ENCODE measurements at regions not wholly inside any gene's neighbourhood (a gene's known extent, or its start where the extent isn't known, plus 50 kb on each side); places are given as distances from the start of the nearest gene placed in this dataset.

DNA sequence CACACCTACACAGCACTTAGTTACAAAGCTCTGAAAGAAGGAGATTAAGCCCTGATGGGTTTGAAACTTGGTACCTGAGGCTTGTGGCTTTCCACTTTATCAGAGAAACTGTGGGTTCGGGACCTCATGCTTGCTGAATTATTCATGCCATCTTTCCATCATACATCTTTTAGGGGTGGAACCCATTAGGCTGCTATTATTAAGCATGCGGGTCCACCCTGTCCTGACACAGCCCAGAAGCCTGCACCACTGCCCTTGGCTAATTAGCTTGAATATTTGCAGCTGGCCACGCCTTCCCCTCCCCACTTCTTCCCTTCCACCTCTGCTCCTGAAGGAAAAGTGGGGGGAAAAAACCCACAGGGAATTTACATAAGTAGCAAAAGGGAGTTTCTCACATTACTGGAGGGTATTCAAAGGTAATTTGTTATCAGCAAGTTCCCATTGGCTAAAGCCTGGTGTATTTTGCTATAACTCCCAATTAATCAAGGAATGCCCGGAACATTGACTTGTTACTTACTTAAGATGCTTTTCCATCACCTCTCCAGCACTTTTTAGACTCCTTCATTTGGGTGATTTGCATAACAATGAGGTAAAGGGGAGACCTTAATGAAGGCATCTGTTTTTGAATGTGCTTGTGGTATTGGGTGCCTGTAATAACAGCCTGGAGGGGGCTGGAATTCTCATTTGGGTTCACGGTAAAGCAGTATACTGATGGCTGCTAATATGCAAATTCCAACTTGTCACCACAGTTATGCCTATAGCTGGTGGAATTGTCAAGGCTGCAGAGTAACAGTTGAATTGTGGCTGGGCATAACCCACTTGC is 231.7 kb upstream of the GATB start:
- Mint-ChIP-seq H3K27ac (no peak overlapping the region), H3K27me3 (no peaks in the 10 kb centered on the region), H3K4me3 (peak overlapping the region in 1 of 2 donors; percentile 54), H3K9me3 (peaks cover 0 to 7% of the 10 kb centered on the region in 2 donors), H3K4me1 (peaks cover 56% of the 10 kb centered on the region)
- DNase-seq (no peak), ATAC-seq (peak; percentile 52)

DNA sequence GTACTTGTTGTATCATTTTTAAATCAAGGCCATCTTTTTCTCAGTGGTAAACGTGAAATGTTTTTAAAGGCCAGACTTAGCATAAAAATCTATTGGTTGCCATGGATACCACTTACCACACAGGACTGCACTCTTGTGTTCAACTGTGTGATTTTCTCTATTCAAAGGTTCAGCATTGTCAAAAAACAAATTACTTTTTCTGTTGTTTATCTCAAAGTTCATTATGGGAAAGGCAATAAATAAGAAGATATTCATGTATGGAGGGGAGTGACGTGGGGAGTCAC is 231.0 kb upstream of the GATB start:
- no peaks in the 10 kb centered on the region for H3K27me3 Mint-ChIP-seq
- peak overlapping the region in 1 of 2 donors; percentile 26 for H3K4me3 Mint-ChIP-seq
- no peak for ATAC-seq
- peaks cover 0 to 7% of the 10 kb centered on the region in 2 donors for H3K9me3 Mint-ChIP-seq
- H3K27ac Mint-ChIP-seq = no peak overlapping the region
- H3K4me1 Mint-ChIP-seq = peaks cover 51% of the 10 kb centered on the region
- no peak for DNase-seq

- Mint-ChIP-seq H3K4me1 (peaks cover 51% of the 10 kb centered on the region), H3K9me3 (peaks cover 0 to 7% of the 10 kb centered on the region in 2 donors), H3K4me3 (peak overlapping the region; percentile 13 to 26), H3K27me3 (no peaks in the 10 kb centered on the region), H3K27ac (peak overlapping the region in 1 of 2 donors; percentile 71)
- DNase-seq (no peak), ATAC-seq (peak; percentile 42)
Observed at GRCh38 chr4:151991001-151991883, 230.4 kb upstream of the GATB start.

- no peak overlapping the region for H3K27ac Mint-ChIP-seq
- H3K4me3 Mint-ChIP-seq = no peak overlapping the region
- no peaks in the 10 kb centered on the region for H3K27me3 Mint-ChIP-seq
- peaks cover 50% of the 10 kb centered on the region for H3K4me1 Mint-ChIP-seq
- no peak for DNase-seq
- peaks cover 0 to 5% of the 10 kb centered on the region in 2 donors for H3K9me3 Mint-ChIP-seq
- ATAC-seq = no peak
Observed at GRCh38 chr4:151990201-151990600, 229.4 kb upstream of the GATB start.

- no peak for ATAC-seq
- H3K27ac Mint-ChIP-seq = no peak overlapping the region
Observed at GRCh38 chr4:151988591-151988990, 227.8 kb upstream of the GATB start.

DNA sequence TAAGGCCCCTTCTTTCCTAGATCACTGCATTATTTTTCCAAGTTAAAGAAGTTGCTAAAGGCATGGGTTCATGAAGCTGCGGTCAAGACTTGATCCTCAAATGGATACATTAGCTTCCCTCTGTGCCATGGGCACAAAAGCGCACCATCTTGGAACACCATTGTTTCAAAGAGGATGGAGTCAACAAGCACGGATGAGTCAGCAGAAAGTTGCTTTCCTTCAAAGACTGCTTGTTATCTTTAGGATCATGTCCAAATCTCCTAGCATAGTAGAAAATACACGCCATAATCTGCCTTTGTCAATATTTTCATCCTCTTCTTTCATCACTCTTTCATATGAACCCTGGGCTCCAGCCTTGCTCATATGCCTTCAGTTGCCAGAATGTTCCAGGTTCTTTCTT is 226.8 kb upstream of the GATB start:
- H3K4me3 Mint-ChIP-seq = no peak overlapping the region
- no peak for ATAC-seq
- DNase-seq = no peak
- H3K27ac Mint-ChIP-seq = no peak overlapping the region
- H3K9me3 Mint-ChIP-seq = no peaks in the 10 kb centered on the region
- no peaks in the 10 kb centered on the region for H3K27me3 Mint-ChIP-seq
- H3K4me1 Mint-ChIP-seq = peaks cover 24% of the 10 kb centered on the region

More at GRCh38 chr4:151988591-151988990, 227.8 kb upstream of the GATB start:
- Mint-ChIP-seq H3K4me1 (peaks cover 34% of the 10 kb centered on the region), H3K9me3 (no peaks in the 10 kb centered on the region), H3K4me3 (no peak overlapping the region), H3K27me3 (no peaks in the 10 kb centered on the region)
- no peak for DNase-seq

DNA sequence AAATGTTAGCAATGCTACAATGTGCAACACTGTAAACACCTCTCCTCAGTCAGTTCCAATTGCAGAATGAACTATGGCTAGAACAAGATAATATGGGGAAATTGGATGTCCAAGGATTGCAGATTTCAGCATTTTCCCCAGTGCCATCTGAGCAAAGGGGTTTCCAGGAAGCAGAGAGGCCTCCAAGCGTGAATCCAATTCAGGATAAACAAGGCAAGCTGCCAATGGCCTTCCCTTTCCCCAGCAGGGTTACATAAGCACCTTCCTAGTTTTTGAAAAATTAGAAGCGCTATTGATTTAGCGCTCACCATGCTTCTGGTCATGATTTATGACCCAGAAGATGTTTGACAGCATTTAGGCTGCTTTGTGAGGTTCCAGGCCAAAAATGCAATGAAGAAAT is 223.0 kb upstream of the GATB start:
- Mint-ChIP-seq H3K27ac (no peak overlapping the region), H3K9me3 (peaks cover 6 to 14% of the 10 kb centered on the region in 2 donors), H3K27me3 (no peaks in the 10 kb centered on the region), H3K4me1 (no peaks in the 10 kb centered on the region), H3K4me3 (no peak overlapping the region)
- DNase-seq (no peak), ATAC-seq (no peak)

DNA sequence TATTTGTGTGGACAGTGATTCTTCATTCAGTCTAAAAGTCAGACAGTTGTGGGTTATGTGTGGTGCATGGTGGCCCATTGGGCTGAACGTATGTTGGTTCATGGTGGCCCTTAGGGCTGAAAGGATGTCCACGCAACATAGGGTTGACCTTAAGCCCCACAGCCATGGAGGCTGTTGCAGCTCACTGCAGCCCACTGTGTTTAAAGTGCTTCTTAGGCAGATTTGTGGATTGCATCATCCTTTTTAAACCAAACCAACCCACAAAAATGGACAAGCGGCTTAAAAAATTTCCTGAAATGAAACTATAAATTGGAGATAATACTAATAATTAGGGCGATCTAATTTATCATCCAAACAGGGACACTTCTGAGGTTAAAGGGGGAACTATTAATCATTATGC is 219.0 kb upstream of the GATB start:
- Mint-ChIP-seq H3K9me3 (peaks cover 32 to 35% of the 10 kb centered on the region in 2 donors), H3K4me3 (no peak overlapping the region), H3K4me1 (no peaks in the 10 kb centered on the region), H3K27ac (no peak overlapping the region), H3K27me3 (no peaks in the 10 kb centered on the region)
- DNase-seq (no peak), ATAC-seq (no peak)

- H3K4me1 Mint-ChIP-seq = no peaks in the 10 kb centered on the region
- DNase-seq (no peak), ATAC-seq (no peak)
- H3K9me3 Mint-ChIP-seq = no peaks in the 10 kb centered on the region
- H3K27me3 Mint-ChIP-seq = no peaks in the 10 kb centered on the region
- no peak overlapping the region for H3K27ac Mint-ChIP-seq
- H3K4me3 Mint-ChIP-seq = no peak overlapping the region
Observed at GRCh38 chr4:151968643-151969042, 207.8 kb upstream of the GATB start.

GRCh38 chr4:151967074-151967473 is 206.3 kb upstream of the GATB start:
- Mint-ChIP-seq H3K4me1 (no peaks in the 10 kb centered on the region), H3K27ac (no peak overlapping the region), H3K4me3 (no peak overlapping the region), H3K27me3 (no peaks in the 10 kb centered on the region), H3K9me3 (no peaks in the 10 kb centered on the region)
- ATAC-seq (no peak), DNase-seq (no peak)

DNA sequence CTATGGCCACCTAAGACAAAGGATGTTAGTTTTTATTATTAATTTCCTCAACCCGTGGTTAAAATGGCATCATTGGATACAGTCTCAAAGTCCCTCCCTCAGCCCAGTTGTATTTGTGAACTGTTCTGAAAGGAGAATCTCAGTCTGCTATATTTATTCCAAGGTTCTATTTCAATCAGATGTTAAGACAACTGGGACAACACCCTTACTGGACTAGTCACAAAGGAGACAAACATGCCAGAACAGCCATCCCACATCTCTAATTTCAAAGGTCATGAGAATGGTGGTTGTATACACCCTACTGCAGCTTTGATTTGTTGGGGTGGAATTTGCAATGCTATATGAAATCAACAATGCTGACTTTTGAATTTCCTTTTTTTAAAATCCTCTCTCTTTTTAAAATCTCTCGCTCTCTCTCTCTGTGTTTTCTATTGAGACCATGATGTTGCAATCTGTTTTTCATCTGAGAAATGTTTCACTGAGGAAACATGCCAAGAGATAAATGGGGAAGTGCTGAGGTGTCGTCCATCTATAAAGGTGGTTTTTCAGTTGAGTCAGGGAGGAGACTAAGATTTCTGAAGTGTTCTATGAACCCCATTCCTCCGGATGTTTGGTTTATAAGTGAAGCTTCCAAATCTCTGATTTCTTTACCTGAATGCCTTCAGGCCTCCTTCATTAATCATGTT is 201.5 kb upstream of the GATB start:
- H3K4me1 Mint-ChIP-seq = no peaks in the 10 kb centered on the region
- no peak overlapping the region for H3K4me3 Mint-ChIP-seq
- ATAC-seq (no peak), DNase-seq (no peak)
- peaks cover 0 to 9% of the 10 kb centered on the region in 2 donors for H3K9me3 Mint-ChIP-seq
- H3K27me3 Mint-ChIP-seq = no peaks in the 10 kb centered on the region
- peak overlapping the region in 1 of 2 donors; percentile 28 for H3K27ac Mint-ChIP-seq

- H3K27me3 Mint-ChIP-seq = no peaks in the 10 kb centered on the region
- no peak overlapping the region for H3K4me3 Mint-ChIP-seq
- ATAC-seq (no peak), DNase-seq (no peak)
- peaks cover 0 to 9% of the 10 kb centered on the region in 2 donors for H3K9me3 Mint-ChIP-seq
- no peak overlapping the region for H3K27ac Mint-ChIP-seq
- no peaks in the 10 kb centered on the region for H3K4me1 Mint-ChIP-seq
Observed at GRCh38 chr4:151961456-151961855, 200.6 kb upstream of the GATB start.

DNA sequence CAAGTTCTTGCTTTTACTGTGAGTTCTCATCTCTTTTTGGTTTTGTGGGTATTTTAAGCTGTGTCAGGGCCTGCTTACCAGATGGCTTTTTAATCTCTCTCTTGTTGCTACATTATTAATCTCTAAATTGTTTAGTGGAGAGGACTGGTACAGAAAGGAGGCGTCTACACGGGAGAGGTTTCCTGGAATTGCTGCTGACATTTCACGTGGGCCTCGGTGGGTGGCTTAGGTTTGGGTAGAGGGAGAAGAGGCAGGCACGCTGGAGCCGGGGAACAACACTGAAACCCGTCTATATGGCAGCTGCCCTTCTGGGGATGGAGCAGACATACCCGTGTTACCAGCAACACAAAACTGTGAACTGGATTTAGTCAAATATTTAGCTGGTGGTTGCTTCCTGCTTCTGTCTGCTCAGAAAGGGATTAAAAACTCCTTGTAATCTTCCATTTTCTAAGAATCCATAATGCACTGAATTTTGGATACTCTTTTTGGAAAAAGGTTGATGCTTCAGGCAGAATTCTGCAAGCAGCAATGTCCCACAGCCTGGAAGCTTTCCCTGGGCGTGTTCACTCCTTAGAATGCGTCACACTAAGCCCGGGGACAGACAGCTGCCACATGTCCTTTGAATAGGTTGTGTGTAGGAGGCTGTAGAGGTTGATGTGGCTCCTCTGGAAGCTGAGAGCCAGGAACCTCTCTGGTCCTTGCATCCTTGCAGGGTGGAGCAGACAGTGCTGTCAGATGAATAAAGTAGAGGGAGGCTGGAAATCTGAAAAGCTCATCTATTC is 199.8 kb upstream of the GATB start:
- H3K27me3 Mint-ChIP-seq = no peaks in the 10 kb centered on the region
- no peaks in the 10 kb centered on the region for H3K4me1 Mint-ChIP-seq
- no peak overlapping the region for H3K27ac Mint-ChIP-seq
- H3K4me3 Mint-ChIP-seq = no peak overlapping the region
- ATAC-seq = no peak
- DNase-seq = no peak
- H3K9me3 Mint-ChIP-seq = peaks cover 0 to 9% of the 10 kb centered on the region in 2 donors

- Mint-ChIP-seq H3K4me3 (no peak overlapping the region), H3K4me1 (no peaks in the 10 kb centered on the region), H3K27me3 (no peaks in the 10 kb centered on the region), H3K9me3 (peaks cover 0 to 9% of the 10 kb centered on the region in 2 donors), H3K27ac (no peak overlapping the region)
- ATAC-seq (no peak), DNase-seq (no peak)
Observed at GRCh38 chr4:151957153-151957552, 196.3 kb upstream of the GATB start.

DNA sequence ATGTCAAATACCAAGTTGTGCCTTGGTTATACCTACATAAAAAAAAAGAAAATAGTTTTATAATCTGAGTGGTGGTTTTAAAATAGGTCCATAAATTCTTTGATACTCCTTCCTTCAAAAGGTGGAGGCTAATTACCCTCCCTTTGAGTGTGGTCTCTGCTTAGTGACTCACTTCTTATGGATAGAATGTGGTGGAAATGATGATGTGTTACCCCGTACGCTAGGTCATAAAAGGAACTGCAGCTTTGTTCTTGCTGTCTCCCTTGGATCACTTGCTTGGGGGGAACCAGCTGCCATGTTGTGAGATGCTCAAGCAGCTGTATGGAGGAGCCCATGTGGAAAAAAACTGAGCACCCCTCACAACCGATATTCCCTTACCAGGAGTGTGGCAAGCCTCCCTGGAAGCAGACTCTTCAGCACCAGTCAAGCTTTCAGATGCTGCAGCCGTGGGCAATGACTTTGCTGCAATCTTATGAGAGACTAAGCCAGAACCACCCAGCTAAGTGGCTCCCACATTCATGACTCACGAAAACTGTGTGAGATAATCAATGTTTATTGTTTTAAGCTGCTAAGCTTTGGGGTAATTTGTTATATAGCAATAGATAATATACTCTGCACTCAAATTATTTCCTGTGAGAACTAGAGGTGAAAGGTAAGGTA is 195.0 kb upstream of the GATB start:
- H3K4me1 Mint-ChIP-seq = no peaks in the 10 kb centered on the region
- ATAC-seq (no peak), DNase-seq (no peak)
- no peaks in the 10 kb centered on the region for H3K27me3 Mint-ChIP-seq
- H3K27ac Mint-ChIP-seq = no peak overlapping the region
- peaks cover 0 to 9% of the 10 kb centered on the region in 2 donors for H3K9me3 Mint-ChIP-seq
- no peak overlapping the region for H3K4me3 Mint-ChIP-seq

Data from stimulated activated naive CD8-positive, alpha-beta T cell treated with anti-CD3 and anti-CD28 coated beads, Interleukin-15, amount 100 ng/mL, for 72 hours (primary cell).